ENCODE measurements at regions not wholly inside any gene's neighbourhood (a gene's known extent, or its start where the extent isn't known, plus 50 kb on each side); places are given as distances from the start of the nearest gene placed in this dataset.

DNA sequence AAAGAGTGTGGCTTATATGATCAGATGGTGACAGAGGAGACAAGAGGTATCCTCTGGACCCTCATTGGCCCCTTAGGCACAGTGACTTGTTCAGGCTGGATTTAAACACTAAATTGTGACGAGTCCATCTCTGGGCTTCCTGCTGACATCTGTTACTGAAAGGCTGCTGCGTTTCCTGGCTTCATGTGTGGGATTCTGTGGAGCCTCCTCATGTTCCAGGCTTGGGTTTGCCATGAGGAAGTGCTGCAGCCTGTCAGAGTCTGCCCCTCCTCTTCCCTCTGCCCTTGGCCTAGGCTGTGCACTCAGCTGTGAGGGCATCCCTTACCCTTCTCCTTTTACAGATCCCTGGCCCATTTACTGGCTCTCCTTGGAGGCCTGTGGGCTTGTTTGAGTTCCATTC is 159.1 kb upstream of the TTC29 start:
- ATAC-seq = no peak
- Mint-ChIP-seq H3K27me3 (ENCODE audit: low read depth) (no peaks in the 10 kb centered on the region), H3K27ac (no peak overlapping the region), H3K4me1 (no peaks in the 10 kb centered on the region), H3K4me3 (no peak overlapping the region), H3K9me3 (no peaks in the 10 kb centered on the region), H3K36me3 (no peaks in the 10 kb centered on the region)
- ChIA-PET POLR2A (no interaction called here), CTCF (no interaction called here)
- no peak for DNase-seq (ENCODE audit: low spot score)
- no peak for TF ChIP-seq NR3C1 (CRISPR knock-in tag; conservative IDR thresholded peaks at IDR 0.05; ENCODE audit: low read depth)
- no peak for TF ChIP-seq ZNF317 (CRISPR knock-in tag; IDR thresholded peaks at IDR 0.05; ENCODE audit: borderline replicate concordance, low read depth)

DNA sequence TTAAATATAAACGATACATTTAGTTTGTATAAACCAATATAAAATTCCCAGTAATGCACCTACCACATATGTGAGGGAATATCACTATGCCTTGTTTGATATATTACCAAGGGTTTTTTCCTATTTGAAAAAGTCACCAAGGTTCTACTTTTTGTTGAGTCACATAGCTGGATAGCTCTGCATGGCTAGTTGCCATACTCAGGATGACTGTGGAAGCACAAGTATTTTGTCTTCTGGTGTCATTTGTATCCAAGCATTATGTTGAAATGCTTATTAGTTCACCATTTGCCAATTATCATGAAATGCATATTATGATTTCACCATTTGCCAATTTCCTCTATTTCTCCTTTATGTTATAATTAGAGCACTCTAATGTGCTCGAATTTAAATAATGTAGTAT is 162.7 kb upstream of the TTC29 start:
- ATAC-seq = no peak
- H3K4me3 Mint-ChIP-seq = no peak overlapping the region
- H3K27me3 Mint-ChIP-seq (ENCODE audit: low read depth) = no peaks in the 10 kb centered on the region
- DNase-seq (ENCODE audit: low spot score) = no peak
- no peaks in the 10 kb centered on the region for H3K4me1 Mint-ChIP-seq
- no peaks in the 10 kb centered on the region for H3K9me3 Mint-ChIP-seq
- ChIA-PET POLR2A (no interaction called here), CTCF (interaction anchor here (1.4 to 1.7 kb wide), 3 partner anchors 10 to 90 kb away, joined by 3 to 7 read pairs (median 4); no protein-coding TSS in a partner anchor)
- TF ChIP-seq, protein P1, sequence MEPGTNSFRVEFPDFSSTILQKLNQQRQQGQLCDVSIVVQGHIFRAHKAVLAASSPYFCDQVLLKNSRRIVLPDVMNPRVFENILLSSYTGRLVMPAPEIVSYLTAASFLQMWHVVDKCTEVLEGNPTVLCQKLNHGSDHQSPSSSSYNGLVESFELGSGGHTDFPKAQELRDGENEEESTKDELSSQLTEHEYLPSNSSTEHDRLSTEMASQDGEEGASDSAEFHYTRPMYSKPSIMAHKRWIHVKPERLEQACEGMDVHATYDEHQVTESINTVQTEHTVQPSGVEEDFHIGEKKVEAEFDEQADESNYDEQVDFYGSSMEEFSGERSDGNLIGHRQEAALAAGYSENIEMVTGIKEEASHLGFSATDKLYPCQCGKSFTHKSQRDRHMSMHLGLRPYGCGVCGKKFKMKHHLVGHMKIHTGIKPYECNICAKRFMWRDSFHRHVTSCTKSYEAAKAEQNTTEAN (CRISPR knock-in tag; IDR thresholded peaks at IDR 0.05) = no peak
- TF ChIP-seq SP1 (CRISPR knock-in tag; conservative IDR thresholded peaks at IDR 0.05) (no peak), ZNF423 (CRISPR knock-in tag; IDR thresholded peaks at IDR 0.05) (no peak), NFE2L1 (CRISPR knock-in tag; IDR thresholded peaks at IDR 0.05) (no peak), JAZF1 (CRISPR knock-in tag; IDR thresholded peaks at IDR 0.05) (no peak), RELA (CRISPR knock-in tag; IDR thresholded peaks at IDR 0.05; ENCODE audit: borderline replicate concordance) (no peak), NR3C1 (CRISPR knock-in tag; conservative IDR thresholded peaks at IDR 0.05; ENCODE audit: low read depth) (no peak), ETV6 (CRISPR knock-in tag; IDR thresholded peaks at IDR 0.05) (no peak), ZNF416 (CRISPR knock-in tag; IDR thresholded peaks at IDR 0.05) (no peak), EMX1 (CRISPR knock-in tag; IDR thresholded peaks at IDR 0.05) (no peak)
- TF ChIP-seq, protein P2, sequence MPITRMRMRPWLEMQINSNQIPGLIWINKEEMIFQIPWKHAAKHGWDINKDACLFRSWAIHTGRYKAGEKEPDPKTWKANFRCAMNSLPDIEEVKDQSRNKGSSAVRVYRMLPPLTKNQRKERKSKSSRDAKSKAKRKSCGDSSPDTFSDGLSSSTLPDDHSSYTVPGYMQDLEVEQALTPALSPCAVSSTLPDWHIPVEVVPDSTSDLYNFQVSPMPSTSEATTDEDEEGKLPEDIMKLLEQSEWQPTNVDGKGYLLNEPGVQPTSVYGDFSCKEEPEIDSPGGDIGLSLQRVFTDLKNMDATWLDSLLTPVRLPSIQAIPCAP (CRISPR knock-in tag; IDR thresholded peaks at IDR 0.05) = no peak
- TF ChIP-seq, protein P3, sequence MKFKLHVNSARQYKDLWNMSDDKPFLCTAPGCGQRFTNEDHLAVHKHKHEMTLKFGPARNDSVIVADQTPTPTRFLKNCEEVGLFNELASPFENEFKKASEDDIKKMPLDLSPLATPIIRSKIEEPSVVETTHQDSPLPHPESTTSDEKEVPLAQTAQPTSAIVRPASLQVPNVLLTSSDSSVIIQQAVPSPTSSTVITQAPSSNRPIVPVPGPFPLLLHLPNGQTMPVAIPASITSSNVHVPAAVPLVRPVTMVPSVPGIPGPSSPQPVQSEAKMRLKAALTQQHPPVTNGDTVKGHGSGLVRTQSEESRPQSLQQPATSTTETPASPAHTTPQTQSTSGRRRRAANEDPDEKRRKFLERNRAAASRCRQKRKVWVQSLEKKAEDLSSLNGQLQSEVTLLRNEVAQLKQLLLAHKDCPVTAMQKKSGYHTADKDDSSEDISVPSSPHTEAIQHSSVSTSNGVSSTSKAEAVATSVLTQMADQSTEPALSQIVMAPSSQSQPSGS (CRISPR knock-in tag; IDR thresholded peaks at IDR 0.05; ENCODE audit: borderline replicate concordance, low read depth) = no peak
- TF ChIP-seq, protein P4, sequence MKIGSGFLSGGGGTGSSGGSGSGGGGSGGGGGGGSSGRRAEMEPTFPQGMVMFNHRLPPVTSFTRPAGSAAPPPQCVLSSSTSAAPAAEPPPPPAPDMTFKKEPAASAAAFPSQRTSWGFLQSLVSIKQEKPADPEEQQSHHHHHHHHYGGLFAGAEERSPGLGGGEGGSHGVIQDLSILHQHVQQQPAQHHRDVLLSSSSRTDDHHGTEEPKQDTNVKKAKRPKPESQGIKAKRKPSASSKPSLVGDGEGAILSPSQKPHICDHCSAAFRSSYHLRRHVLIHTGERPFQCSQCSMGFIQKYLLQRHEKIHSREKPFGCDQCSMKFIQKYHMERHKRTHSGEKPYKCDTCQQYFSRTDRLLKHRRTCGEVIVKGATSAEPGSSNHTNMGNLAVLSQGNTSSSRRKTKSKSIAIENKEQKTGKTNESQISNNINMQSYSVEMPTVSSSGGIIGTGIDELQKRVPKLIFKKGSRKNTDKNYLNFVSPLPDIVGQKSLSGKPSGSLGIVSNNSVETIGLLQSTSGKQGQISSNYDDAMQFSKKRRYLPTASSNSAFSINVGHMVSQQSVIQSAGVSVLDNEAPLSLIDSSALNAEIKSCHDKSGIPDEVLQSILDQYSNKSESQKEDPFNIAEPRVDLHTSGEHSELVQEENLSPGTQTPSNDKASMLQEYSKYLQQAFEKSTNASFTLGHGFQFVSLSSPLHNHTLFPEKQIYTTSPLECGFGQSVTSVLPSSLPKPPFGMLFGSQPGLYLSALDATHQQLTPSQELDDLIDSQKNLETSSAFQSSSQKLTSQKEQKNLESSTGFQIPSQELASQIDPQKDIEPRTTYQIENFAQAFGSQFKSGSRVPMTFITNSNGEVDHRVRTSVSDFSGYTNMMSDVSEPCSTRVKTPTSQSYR (CRISPR knock-in tag; IDR thresholded peaks at IDR 0.05) = no peak
- H3K36me3 Mint-ChIP-seq = no peaks in the 10 kb centered on the region
- no peak overlapping the region for H3K27ac Mint-ChIP-seq

DNA sequence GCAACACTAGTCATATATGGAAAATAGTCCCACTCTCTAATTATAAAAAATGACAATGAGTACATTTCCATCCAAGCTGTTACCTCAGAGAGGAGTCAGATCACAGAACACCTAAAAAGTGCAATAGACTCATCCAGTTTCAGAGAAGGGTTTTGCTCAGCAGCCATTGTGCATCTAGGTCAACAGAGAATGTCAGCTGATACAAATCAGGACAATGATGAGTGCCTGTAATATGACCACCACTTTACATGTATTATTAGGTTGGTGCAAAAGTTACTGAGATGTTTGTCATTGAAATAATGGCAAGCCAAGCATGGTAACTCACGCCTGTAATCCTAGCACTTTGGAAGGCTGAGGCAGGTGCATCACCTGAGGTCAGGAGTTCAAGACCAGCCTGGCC is 164.1 kb upstream of the TTC29 start:
- TF ChIP-seq TEAD1 (CRISPR knock-in tag; IDR thresholded peaks at IDR 0.05) = no peak
- TF ChIP-seq ZNF121 (CRISPR knock-in tag; IDR thresholded peaks at IDR 0.05) = no peak
- TF ChIP-seq SP1 (CRISPR knock-in tag; conservative IDR thresholded peaks at IDR 0.05) = no peak
- TF ChIP-seq, protein P5, sequence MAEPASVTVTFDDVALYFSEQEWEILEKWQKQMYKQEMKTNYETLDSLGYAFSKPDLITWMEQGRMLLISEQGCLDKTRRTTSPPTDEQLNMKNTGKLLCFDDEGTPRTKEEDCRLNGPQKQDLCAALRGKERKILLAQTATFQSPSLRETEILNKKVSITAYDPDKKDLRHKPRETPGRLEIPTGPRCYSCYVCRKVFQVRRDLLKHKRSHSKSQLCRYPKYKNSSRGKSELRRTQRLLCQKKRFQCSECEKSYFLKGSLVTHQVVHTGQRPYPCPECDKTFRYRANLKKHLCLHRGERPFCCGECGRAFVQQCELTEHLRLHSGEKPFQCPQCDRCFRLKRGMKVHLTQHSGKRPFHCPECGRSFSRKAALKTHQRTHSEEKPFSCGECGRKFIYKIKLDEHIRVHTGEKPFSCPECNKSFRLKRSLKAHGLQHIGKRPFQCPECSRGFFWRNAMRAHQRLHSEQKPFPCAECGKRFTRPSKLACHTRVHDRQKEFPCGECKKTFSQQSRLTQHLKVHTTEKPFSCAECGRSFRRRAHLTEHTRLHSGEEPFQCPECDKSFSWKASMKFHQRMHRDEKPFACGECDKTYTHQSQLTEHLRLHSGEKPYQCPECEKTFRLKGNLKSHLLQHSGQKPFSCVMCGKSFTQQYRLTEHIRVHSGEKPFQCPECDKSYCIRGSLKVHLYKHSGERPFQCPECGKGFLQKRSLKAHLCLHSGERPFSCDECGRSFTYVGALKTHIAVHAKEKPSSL (CRISPR knock-in tag; conservative IDR thresholded peaks at IDR 0.05) = no peak
- no peak for TF ChIP-seq HMGA2 (CRISPR knock-in tag; IDR thresholded peaks at IDR 0.05)
- TF ChIP-seq ATF1 (CRISPR knock-in tag; IDR thresholded peaks at IDR 0.05) = no peak
- no peak for TF ChIP-seq FOXK1 (CRISPR knock-in tag; IDR thresholded peaks at IDR 0.05)
- TF ChIP-seq, protein P6, sequence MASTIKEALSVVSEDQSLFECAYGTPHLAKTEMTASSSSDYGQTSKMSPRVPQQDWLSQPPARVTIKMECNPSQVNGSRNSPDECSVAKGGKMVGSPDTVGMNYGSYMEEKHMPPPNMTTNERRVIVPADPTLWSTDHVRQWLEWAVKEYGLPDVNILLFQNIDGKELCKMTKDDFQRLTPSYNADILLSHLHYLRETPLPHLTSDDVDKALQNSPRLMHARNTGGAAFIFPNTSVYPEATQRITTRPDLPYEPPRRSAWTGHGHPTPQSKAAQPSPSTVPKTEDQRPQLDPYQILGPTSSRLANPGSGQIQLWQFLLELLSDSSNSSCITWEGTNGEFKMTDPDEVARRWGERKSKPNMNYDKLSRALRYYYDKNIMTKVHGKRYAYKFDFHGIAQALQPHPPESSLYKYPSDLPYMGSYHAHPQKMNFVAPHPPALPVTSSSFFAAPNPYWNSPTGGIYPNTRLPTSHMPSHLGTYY (CRISPR knock-in tag; IDR thresholded peaks at IDR 0.05) = no peak
- Mint-ChIP-seq H3K9me3 (peaks cover 10% of the 10 kb centered on the region), H3K27ac (no peak overlapping the region), H3K4me3 (no peak overlapping the region), H3K36me3 (peaks cover 5% of the 10 kb centered on the region), H3K4me1 (no peaks in the 10 kb centered on the region), H3K27me3 (ENCODE audit: low read depth) (peaks cover 4% of the 10 kb centered on the region; the same call in 1 of the 2 replicates)
- ATAC-seq (no peak), DNase-seq (ENCODE audit: low spot score) (no peak)
- POLR2A ChIA-PET = no interaction called here
- CTCF ChIA-PET = interaction anchor here (0.5 to 0.6 kb wide), 2 partner anchors 12 to 422 kb away, joined by 3 read pairs; no protein-coding TSS in a partner anchor

Measured in WTC11 (cell line).